ENCODE measurements at regions not wholly inside any gene's neighbourhood (a gene's known extent, or its start where the extent isn't known, plus 50 kb on each side); places are given as distances from the start of the nearest gene placed in this dataset.

DNA sequence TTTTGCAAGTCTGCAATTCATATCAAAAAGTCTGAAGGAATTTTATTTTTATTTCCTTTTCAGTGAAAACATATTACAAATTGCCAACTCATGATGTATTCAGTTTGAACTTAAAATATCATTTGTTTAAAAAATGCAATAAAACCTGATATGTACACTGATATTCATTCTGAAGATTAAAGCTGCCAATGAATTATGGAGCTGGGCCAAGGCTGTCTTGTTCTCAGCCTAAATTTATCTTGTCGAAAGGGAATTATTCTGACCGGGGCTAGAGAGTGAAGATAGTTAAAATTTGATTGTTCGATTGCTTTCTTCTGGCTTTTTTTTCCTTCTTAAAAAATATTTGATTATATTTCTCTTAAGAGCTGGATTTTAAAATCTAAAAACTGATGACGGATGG is 54.0 kb upstream of the RBFOX1 start:
- Histone ChIP-seq H3K4me3 (ENCODE audit: insufficient read length, low read depth) (no peak overlapping the region), H3K4me1 (ENCODE audit: insufficient read depth, insufficient read length) (no peaks in the 10 kb centered on the region), H3K9ac (ENCODE audit: insufficient read length, low read depth) (no peak overlapping the region), H3K9me3 (ENCODE audit: insufficient read depth, low read length) (no peaks in the 10 kb centered on the region), H3K36me3 (ENCODE audit: insufficient read depth, insufficient read length, low read length) (no peaks in the 10 kb centered on the region), H3K27me3 (ENCODE audit: insufficient read depth, insufficient read length) (no peaks in the 10 kb centered on the region)
- TF ChIP-seq SUZ12 (IDR thresholded peaks at IDR 0.05; ENCODE audit: extremely low read depth, insufficient read depth, insufficient read length) (no peak), YY1 (IDR thresholded peaks at IDR 0.05; ENCODE audit: insufficient read depth, insufficient read length) (no peak), ZNF274 (IDR thresholded peaks at IDR 0.05; ENCODE audit: low read depth, low read length) (no peak)
- DNase-seq (ENCODE audit: low read depth, low spot score): no peak

DNA sequence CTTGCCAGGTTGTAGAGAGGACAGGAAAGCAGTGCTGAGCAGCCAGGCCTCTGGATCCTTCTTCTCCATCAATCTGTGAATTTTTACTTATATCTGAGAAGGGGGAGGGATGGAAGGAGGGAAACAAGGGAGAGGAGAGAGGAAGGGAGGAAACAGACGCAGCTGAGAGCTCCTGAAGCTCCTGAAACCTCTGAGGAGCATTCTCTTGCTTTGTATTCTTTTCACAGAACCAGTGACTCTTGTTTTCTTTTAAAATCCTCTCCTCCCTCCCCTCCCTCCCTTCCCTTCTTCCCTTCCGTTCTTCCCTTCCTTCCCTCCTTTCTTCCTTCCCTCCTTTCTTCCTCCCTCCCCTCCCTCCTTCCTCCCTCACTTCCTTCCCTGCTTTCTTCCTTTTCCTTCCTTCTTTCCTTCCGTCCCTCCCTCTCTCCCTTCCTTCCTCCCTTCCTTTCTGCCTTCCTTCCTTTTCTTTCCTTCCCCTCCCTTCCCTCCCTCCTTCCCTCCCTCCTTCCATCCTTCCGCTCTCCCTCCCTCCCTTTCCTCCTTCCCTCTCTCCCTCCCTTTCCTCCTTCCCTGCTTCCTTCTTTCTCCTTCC is 60.0 kb upstream of the RBFOX1 start:
- no peaks in the 10 kb centered on the region for H3K9me3 ChIP-seq (ENCODE audit: insufficient read depth, low read length)
- no peak overlapping the region for H3K4me3 ChIP-seq (ENCODE audit: insufficient read length, low read depth)
- no peak for DNase-seq (ENCODE audit: low read depth, low spot score)
- H3K36me3 ChIP-seq (ENCODE audit: insufficient read depth, insufficient read length, low read length): no peaks in the 10 kb centered on the region
- H3K9ac ChIP-seq (ENCODE audit: insufficient read length, low read depth): no peak overlapping the region
- TF ChIP-seq SUZ12 (IDR thresholded peaks at IDR 0.05; ENCODE audit: extremely low read depth, insufficient read depth, insufficient read length) (no peak), YY1 (IDR thresholded peaks at IDR 0.05; ENCODE audit: insufficient read depth, insufficient read length) (no peak), ZNF274 (IDR thresholded peaks at IDR 0.05; ENCODE audit: low read depth, low read length) (no peak)
- H3K4me1 ChIP-seq (ENCODE audit: insufficient read depth, insufficient read length): no peaks in the 10 kb centered on the region
- no peaks in the 10 kb centered on the region for H3K27me3 ChIP-seq (ENCODE audit: insufficient read depth, insufficient read length)

DNA sequence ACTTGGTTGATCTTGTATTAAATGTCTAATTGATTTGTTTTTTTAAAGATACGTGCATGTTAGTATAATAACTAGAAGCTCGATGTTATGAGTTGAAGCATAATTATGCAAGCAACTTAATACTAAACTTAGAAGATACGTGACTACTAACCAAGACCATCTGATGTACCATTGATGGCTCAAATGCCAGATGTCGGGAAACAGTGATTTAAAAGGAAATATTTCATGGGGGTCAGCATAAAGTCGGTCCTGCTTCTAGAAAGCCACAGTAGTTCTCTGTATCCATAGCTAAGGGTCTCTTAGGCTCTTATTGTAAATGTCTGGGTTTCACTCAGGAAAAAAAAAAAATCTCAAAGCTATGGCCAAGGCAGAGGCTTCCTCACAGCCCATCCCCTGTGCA is 61.2 kb upstream of the RBFOX1 start:
- no peaks in the 10 kb centered on the region for H3K27me3 ChIP-seq (ENCODE audit: insufficient read depth, insufficient read length)
- H3K9ac ChIP-seq (ENCODE audit: insufficient read length, low read depth): no peak overlapping the region
- no peaks in the 10 kb centered on the region for H3K9me3 ChIP-seq (ENCODE audit: insufficient read depth, low read length)
- H3K4me1 ChIP-seq (ENCODE audit: insufficient read depth, insufficient read length): no peaks in the 10 kb centered on the region
- H3K36me3 ChIP-seq (ENCODE audit: insufficient read depth, insufficient read length, low read length): no peaks in the 10 kb centered on the region
- no peak for TF ChIP-seq YY1 (IDR thresholded peaks at IDR 0.05; ENCODE audit: insufficient read depth, insufficient read length)
- no peak for TF ChIP-seq ZNF274 (IDR thresholded peaks at IDR 0.05; ENCODE audit: low read depth, low read length)
- TF ChIP-seq SUZ12 (IDR thresholded peaks at IDR 0.05; ENCODE audit: extremely low read depth, insufficient read depth, insufficient read length): no peak
- H3K4me3 ChIP-seq (ENCODE audit: insufficient read length, low read depth): no peak overlapping the region
- DNase-seq (ENCODE audit: low read depth, low spot score): no peak

DNA sequence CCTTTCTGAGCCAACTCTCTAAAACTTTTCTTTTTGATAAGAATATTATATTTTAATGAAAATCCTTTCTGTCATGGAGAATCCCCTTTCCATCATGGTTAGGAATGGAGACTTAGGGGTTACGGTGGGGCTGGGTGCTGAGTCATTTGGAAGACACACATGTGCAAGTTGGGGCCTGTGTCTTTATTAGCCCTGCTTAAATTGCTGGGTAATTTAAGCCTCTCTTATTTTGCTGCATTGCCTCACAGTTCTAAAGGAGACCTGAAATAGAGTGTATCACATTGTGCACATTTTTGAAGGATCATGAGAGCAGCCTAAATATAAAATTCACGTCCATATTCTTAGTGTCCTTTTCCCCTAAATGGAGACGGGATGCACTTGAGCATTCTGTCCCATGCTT is 61.8 kb upstream of the RBFOX1 start:
- DNase-seq (ENCODE audit: low read depth, low spot score): no peak
- no peak for TF ChIP-seq SUZ12 (IDR thresholded peaks at IDR 0.05; ENCODE audit: extremely low read depth, insufficient read depth, insufficient read length)
- no peak for TF ChIP-seq ZNF274 (IDR thresholded peaks at IDR 0.05; ENCODE audit: low read depth, low read length)
- TF ChIP-seq YY1 (IDR thresholded peaks at IDR 0.05; ENCODE audit: insufficient read depth, insufficient read length): no peak
- Histone ChIP-seq H3K4me1 (ENCODE audit: insufficient read depth, insufficient read length) (no peaks in the 10 kb centered on the region), H3K4me3 (ENCODE audit: insufficient read length, low read depth) (no peak overlapping the region), H3K36me3 (ENCODE audit: insufficient read depth, insufficient read length, low read length) (no peaks in the 10 kb centered on the region), H3K9me3 (ENCODE audit: insufficient read depth, low read length) (no peaks in the 10 kb centered on the region), H3K27me3 (ENCODE audit: insufficient read depth, insufficient read length) (no peaks in the 10 kb centered on the region), H3K9ac (ENCODE audit: insufficient read length, low read depth) (no peak overlapping the region)

DNA sequence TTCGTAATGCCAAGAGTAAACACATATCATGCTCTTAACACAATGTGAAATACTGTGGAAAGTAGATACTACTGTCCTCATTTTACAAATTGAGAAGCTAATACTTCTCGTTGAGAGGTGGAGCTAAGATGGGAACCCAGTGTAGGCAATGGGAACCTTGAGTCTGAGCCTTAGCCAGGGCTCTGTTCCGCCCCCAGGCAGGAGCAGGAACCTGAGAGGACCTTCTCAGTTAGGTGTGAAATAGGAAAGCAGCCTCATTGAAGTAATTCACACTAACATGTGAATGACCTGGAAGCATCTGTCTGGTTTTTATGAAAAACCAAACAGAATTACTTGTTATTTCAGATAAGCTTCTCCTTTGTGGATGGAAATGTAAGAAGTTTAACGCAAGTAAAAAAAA is 62.6 kb upstream of the RBFOX1 start:
- H3K36me3 ChIP-seq (ENCODE audit: insufficient read depth, insufficient read length, low read length): no peaks in the 10 kb centered on the region
- TF ChIP-seq ZNF274 (IDR thresholded peaks at IDR 0.05; ENCODE audit: low read depth, low read length): no peak
- no peak for TF ChIP-seq YY1 (IDR thresholded peaks at IDR 0.05; ENCODE audit: insufficient read depth, insufficient read length)
- TF ChIP-seq SUZ12 (IDR thresholded peaks at IDR 0.05; ENCODE audit: extremely low read depth, insufficient read depth, insufficient read length): no peak
- H3K4me3 ChIP-seq (ENCODE audit: insufficient read length, low read depth): no peak overlapping the region
- H3K9ac ChIP-seq (ENCODE audit: insufficient read length, low read depth): no peak overlapping the region
- H3K4me1 ChIP-seq (ENCODE audit: insufficient read depth, insufficient read length): no peaks in the 10 kb centered on the region
- no peaks in the 10 kb centered on the region for H3K27me3 ChIP-seq (ENCODE audit: insufficient read depth, insufficient read length)
- H3K9me3 ChIP-seq (ENCODE audit: insufficient read depth, low read length): no peaks in the 10 kb centered on the region
- no peak for DNase-seq (ENCODE audit: low read depth, low spot score)

DNA sequence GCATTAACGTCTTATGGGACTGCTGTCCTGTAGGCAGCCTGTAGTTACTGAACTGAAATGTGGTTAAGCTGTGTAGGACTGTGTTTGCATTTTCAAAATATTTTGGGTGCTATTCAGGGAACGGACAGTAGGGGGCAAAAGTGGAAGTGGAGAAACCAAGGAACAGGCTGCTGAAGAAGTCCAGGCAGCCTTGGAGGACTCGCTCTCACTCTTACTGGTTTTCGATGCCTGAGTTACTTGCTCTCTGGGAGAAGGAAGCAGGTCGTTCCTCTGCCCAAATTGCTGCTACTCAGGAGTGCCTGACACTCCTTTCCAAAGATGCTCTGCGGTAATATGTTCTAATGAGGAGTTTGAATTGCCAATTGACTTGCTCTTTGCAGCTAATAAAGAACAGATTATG is 64.5 kb upstream of the RBFOX1 start:
- no peaks in the 10 kb centered on the region for H3K27me3 ChIP-seq (ENCODE audit: insufficient read depth, insufficient read length)
- H3K9ac ChIP-seq (ENCODE audit: insufficient read length, low read depth): no peak overlapping the region
- TF ChIP-seq SUZ12 (IDR thresholded peaks at IDR 0.05; ENCODE audit: extremely low read depth, insufficient read depth, insufficient read length) (no peak), YY1 (IDR thresholded peaks at IDR 0.05; ENCODE audit: insufficient read depth, insufficient read length) (no peak), ZNF274 (IDR thresholded peaks at IDR 0.05; ENCODE audit: low read depth, low read length) (no peak)
- no peaks in the 10 kb centered on the region for H3K9me3 ChIP-seq (ENCODE audit: insufficient read depth, low read length)
- DNase-seq (ENCODE audit: low read depth, low spot score): peak; percentile 54
- H3K4me1 ChIP-seq (ENCODE audit: insufficient read depth, insufficient read length): no peaks in the 10 kb centered on the region
- no peaks in the 10 kb centered on the region for H3K36me3 ChIP-seq (ENCODE audit: insufficient read depth, insufficient read length, low read length)
- H3K4me3 ChIP-seq (ENCODE audit: insufficient read length, low read depth): no peak overlapping the region

DNA sequence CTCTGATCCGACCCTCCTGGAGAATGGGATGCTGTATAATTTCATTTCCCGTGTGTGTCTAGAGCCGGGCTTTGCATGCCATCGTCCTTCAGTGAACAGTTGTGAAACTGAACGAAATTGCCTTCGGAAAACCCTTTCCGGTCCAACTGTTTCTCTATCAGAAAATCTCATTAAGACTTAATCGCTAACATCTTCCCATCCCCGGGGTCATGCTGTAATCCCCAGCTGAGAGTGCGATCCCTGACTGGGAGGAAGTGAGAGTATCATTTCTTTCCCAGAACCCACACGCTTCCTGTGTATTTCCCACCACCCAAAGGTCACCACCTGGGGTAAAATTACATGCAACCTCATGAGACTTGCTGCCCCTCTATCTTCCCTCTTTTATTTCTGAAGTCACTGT is 75.6 kb upstream of the RBFOX1 start:
- H3K4me3 ChIP-seq (ENCODE audit: insufficient read length, low read depth): no peak overlapping the region
- TF ChIP-seq YY1 (IDR thresholded peaks at IDR 0.05; ENCODE audit: insufficient read depth, insufficient read length) (no peak), SUZ12 (IDR thresholded peaks at IDR 0.05; ENCODE audit: extremely low read depth, insufficient read depth, insufficient read length) (no peak), ZNF274 (IDR thresholded peaks at IDR 0.05; ENCODE audit: low read depth, low read length) (no peak)
- no peaks in the 10 kb centered on the region for H3K4me1 ChIP-seq (ENCODE audit: insufficient read depth, insufficient read length)
- no peaks in the 10 kb centered on the region for H3K27me3 ChIP-seq (ENCODE audit: insufficient read depth, insufficient read length)
- H3K9ac ChIP-seq (ENCODE audit: insufficient read length, low read depth): no peak overlapping the region
- no peaks in the 10 kb centered on the region for H3K36me3 ChIP-seq (ENCODE audit: insufficient read depth, insufficient read length, low read length)
- no peaks in the 10 kb centered on the region for H3K9me3 ChIP-seq (ENCODE audit: insufficient read depth, low read length)
- DNase-seq (ENCODE audit: low read depth, low spot score): no peak
